MM.1S (cell line): ENCODE measurements at regions not wholly inside any gene's neighbourhood (a gene's known extent, or its start where the extent isn't known, plus 50 kb on each side); places are given as distances from the start of the nearest gene placed in this dataset.

Experiments
- DNase-seq: peaks from one replicate; pipeline ENCODE4 v3.0.0-alpha.2; 2015
- H2AFZ ChIP-seq: fragments of 300-600 bp; sonication (generic); 2 replicates; pipeline ENCODE4 v1.6.0; 2016; ENCODE audit warnings: antibody characterized with exemption, low read length
- H3F3A ChIP-seq: fragments of 300-600 bp; sonication (generic); 2 replicates; pipeline ENCODE4 v1.6.1; 2016; ENCODE audit warnings: mild to moderate bottlenecking, antibody characterized with exemption, low read length, moderate library complexity, mixed read lengths; ENCODE audit not compliant: insufficient read depth
- H3K27ac ChIP-seq: fragments of 300-600 bp; sonication (generic); 2 replicates; pipeline ENCODE4 v1.5.1; 2016; ENCODE audit warnings: mild to moderate bottlenecking, low read length
- H3K27me3 ChIP-seq: fragments of 300-600 bp; sonication (generic); replicated peaks from 2 replicates; pipeline ENCODE4 v1.6.0; 2016; ENCODE audit warnings: low read length; ENCODE audit not compliant: insufficient read depth
- H3K36me3 ChIP-seq: fragments of 300-600 bp; sonication (generic); replicated peaks from 2 replicates; pipeline ENCODE4 v1.6.1; 2016; ENCODE audit warnings: mild to moderate bottlenecking, low read length, mixed read lengths; ENCODE audit not compliant: insufficient read depth
- H3K4me1 ChIP-seq: fragments of 300-600 bp; sonication (generic); 2 replicates; pipeline ENCODE4 v1.6.1; 2016; ENCODE audit warnings: low read length, mixed read lengths
- H3K4me2 ChIP-seq: fragments of 300-600 bp; sonication (generic); 2 replicates; pipeline ENCODE4 v1.6.0; 2016; ENCODE audit warnings: low read depth, low read length
- H3K4me3 ChIP-seq: fragments of 300-600 bp; sonication (generic); 2 replicates; pipeline ENCODE4 v1.5.1; 2016; ENCODE audit warnings: low read length, mixed read lengths
- H3K79me2 ChIP-seq: fragments of 300-600 bp; sonication (generic); 2 replicates; pipeline ENCODE4 v1.6.1; 2016; ENCODE audit warnings: mixed run types, low read length, mixed read lengths
- H3K9ac ChIP-seq: fragments of 300-600 bp; sonication (generic); 2 replicates; pipeline ENCODE4 v1.6.1; 2016; ENCODE audit warnings: low read length, mixed read lengths
- H3K9me2 ChIP-seq: fragments of 300-600 bp; sonication (generic); replicated peaks from 2 replicates; pipeline ENCODE4 v1.6.1; 2016; ENCODE audit warnings: mild to moderate bottlenecking, low read length, mixed read lengths; ENCODE audit not compliant: insufficient read depth
- H3K9me3 ChIP-seq: fragments of 300-600 bp; sonication (generic); replicated peaks from 2 replicates; pipeline ENCODE4 v1.6.1; 2016; ENCODE audit warnings: mild to moderate bottlenecking, low read length, mixed read lengths; ENCODE audit not compliant: insufficient read depth
- H4K20me1 ChIP-seq: fragments of 300-600 bp; sonication (generic); 2 replicates; pipeline ENCODE4 v1.6.1; 2016; ENCODE audit warnings: mild to moderate bottlenecking, low read length, moderate library complexity, mixed read lengths; ENCODE audit not compliant: insufficient read depth
- CTCF ChIP-seq: fragments of 300-600 bp; sonication (generic); IDR thresholded peaks from 2 replicates; pipeline ENCODE4 v1.5.1; 2016; ENCODE audit warnings: antibody characterized with exemption, low read length, mixed read lengths
- EZH2 ChIP-seq: fragments of 300-600 bp; sonication (generic); optimal IDR thresholded peaks from 2 replicates; pipeline ENCODE3; 2017; ENCODE audit warnings: low read depth, mild to moderate bottlenecking, antibody characterized with exemption, low read length, mixed read lengths
- EZH2phosphoT487 ChIP-seq: fragments of 300-600 bp; sonication (generic); IDR thresholded peaks from 2 replicates; pipeline ENCODE4 v1.6.1; 2018; ENCODE audit warnings: antibody characterized with exemption, low read length

GRCh38 chr1:38700077-38700470 lies 159.5 kb downstream of the RRAGC start:
- Histone ChIP-seq H3K36me3 (no peaks in the 10 kb centered on the region), H3K9me2 (no peaks in the 10 kb centered on the region)

DNA sequence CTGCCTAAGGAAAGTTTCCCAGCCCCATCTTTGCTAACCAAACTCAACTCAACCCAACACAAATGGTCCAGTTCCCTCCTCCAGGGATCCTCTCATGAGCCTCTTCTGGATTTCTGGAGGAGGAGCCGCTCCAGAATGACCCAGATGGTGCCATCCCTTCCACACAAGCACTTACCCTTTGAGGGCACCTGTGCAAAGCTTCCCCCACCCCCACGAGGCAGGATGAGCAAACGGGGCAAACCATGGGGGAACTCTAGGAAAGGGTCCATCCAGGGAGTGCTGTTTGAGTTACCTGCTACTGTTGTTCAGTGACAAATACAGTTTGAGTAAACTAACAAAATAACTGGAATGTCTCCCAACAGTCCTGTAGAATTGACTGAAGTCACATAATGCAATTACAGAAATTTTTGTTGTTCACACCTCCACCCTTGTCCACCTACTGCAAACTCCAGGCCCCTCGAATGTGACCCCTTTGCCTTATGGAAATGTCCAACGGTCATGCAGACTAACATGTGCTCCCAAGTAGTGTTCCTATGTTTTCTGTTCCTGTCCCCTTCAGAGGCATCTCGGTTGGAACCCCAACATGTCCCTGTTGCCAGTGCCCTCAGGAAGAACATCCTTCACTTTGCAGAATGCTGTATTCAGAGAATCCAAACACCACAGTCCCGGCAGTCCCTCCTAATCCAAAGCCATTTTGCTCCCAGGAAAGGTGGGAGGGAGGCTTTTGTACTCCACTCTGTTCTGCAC lies 160.1 kb downstream of the RRAGC start:
- Histone ChIP-seq H3K4me2 (no peak overlapping the region), H4K20me1 (no peaks in the 10 kb centered on the region), H3K9me3 (no peaks in the 10 kb centered on the region), H3K4me3 (no peak overlapping the region), H3K27me3 (no peaks in the 10 kb centered on the region), H3K79me2 (no peaks in the 10 kb centered on the region), H3K9me2 (no peaks in the 10 kb centered on the region), H3K4me1 (no peaks in the 10 kb centered on the region), H3K27ac (no peak overlapping the region), H3K36me3 (no peaks in the 10 kb centered on the region), H3K9ac (no peak overlapping the region), H2AFZ (no peak overlapping the region), H3F3A (no peaks in the 10 kb centered on the region)
- TF ChIP-seq EZH2phosphoT487 = no peak
- no peak for TF ChIP-seq EZH2
- no peak for TF ChIP-seq CTCF
- DNase-seq = no peak

More at GRCh38 chr1:38700077-38700470, 159.5 kb downstream of the RRAGC start:
- Histone ChIP-seq H4K20me1 (no peaks in the 10 kb centered on the region), H3K9me3 (no peaks in the 10 kb centered on the region), H2AFZ (no peak overlapping the region), H3K4me1 (no peaks in the 10 kb centered on the region), H3F3A (no peaks in the 10 kb centered on the region), H3K27me3 (no peaks in the 10 kb centered on the region), H3K79me2 (no peaks in the 10 kb centered on the region), H3K27ac (no peak overlapping the region), H3K4me2 (no peak overlapping the region), H3K4me3 (no peak overlapping the region), H3K9ac (no peak overlapping the region)
- DNase-seq = no peak
- TF ChIP-seq EZH2 = no peak
- no peak for TF ChIP-seq CTCF
- TF ChIP-seq EZH2phosphoT487 = no peak

GRCh38 chr1:38697387-38697786 lies 162.2 kb downstream of the RRAGC start:
- Histone ChIP-seq H3K36me3 (no peaks in the 10 kb centered on the region), H3K9me3 (no peaks in the 10 kb centered on the region), H3F3A (no peaks in the 10 kb centered on the region), H3K4me2 (no peak overlapping the region), H2AFZ (no peak overlapping the region), H3K27me3 (no peaks in the 10 kb centered on the region), H3K4me1 (no peaks in the 10 kb centered on the region), H3K79me2 (no peaks in the 10 kb centered on the region), H3K4me3 (no peak overlapping the region), H3K9me2 (no peaks in the 10 kb centered on the region), H3K27ac (no peak overlapping the region), H4K20me1 (no peaks in the 10 kb centered on the region), H3K9ac (no peak overlapping the region)
- DNase-seq = no peak
- TF ChIP-seq EZH2 (no peak), EZH2phosphoT487 (no peak), CTCF (no peak)
